ENCODE measurements at regions not wholly inside any gene's neighbourhood (a gene's known extent, or its start where the extent isn't known, plus 50 kb on each side); places are given as distances from the start of the nearest gene placed in this dataset.

GRCh38 chr5:142402752-142403318 is 78.0 kb upstream of the SPRY4 start:
- Mint-ChIP-seq H3K4me3 (peak overlapping the region in 1 of 2 donors; percentile 62), H3K4me1 (peaks cover 1% of the 10 kb centered on the region), H3K9me3 (peaks cover 0 to 1% (median 0%) of the 10 kb centered on the region in 7 donors), H3K36me3 (no peaks in the 10 kb centered on the region), H3K27ac (no peak overlapping the region), H3K27me3 (ENCODE audit: low read depth in 3 of 3) (peaks cover 5 to 22% (median 15%) of the 10 kb centered on the region in 3 donors)
- no peaks in the 10 kb centered on the region for H3K79me2 ChIP-seq (ENCODE audit: insufficient read depth, low read length)
- no peaks in the 10 kb centered on the region for H3K36me3 ChIP-seq (replicated peaks in 1 of 2; ENCODE audit: control insufficient read depth in 1 of 2, insufficient read depth in 2 of 2, low read length in 2 of 2)
- TF ChIP-seq CTCF (IDR thresholded peaks at IDR 0.05), result no peak
- no peaks in the 10 kb centered on the region for H3K4me1 ChIP-seq (ENCODE audit: control insufficient read depth in 1 of 2, insufficient read depth in 2 of 2, low read length in 2 of 2)
- no peak overlapping the region for H3K4me3 ChIP-seq (replicated peaks in 1 of 3; ENCODE audit: low read depth in 2 of 3, low read length in 3 of 3)
- H3K27ac ChIP-seq (ENCODE audit: low read depth in 1 of 2, low read length in 2 of 2), result no peak overlapping the region
- H3K9me3 ChIP-seq (replicated peaks in 1 of 2; ENCODE audit: control insufficient read depth in 1 of 2, insufficient read depth in 1 of 2, low read length in 2 of 2), result no peaks in the 10 kb centered on the region
- no peak for DNase-seq
- H3K27me3 ChIP-seq (ENCODE audit: control insufficient read depth in 2 of 2, insufficient read depth in 2 of 2, low read length in 2 of 2), result peaks cover 0 to 4% of the 10 kb centered on the region in 2 donors
- intact Hi-C loops (cut with micrococcal nuclease), result no loop called here
- H3K4me2 ChIP-seq (replicated peaks; ENCODE audit: extremely low read depth, low read length, poor library complexity, severe bottlenecking), result no peak overlapping the region
- H2AFZ ChIP-seq (ENCODE audit: insufficient read depth, low read depth, low read length, poor library complexity, severe bottlenecking), result no peak overlapping the region
- no peaks in the 10 kb centered on the region for H4K20me1 ChIP-seq (ENCODE audit: insufficient read depth, low read length)
- no peak overlapping the region for H3K9ac ChIP-seq (ENCODE audit: insufficient read depth, low read length, poor library complexity, severe bottlenecking)
- WGBS (ENCODE audit: insufficient coverage), result no CpG with 5 or more reads among the region's 3 CpGs

GRCh38 chr5:142400415-142400814 is 75.6 kb upstream of the SPRY4 start:
- H3K27me3 Mint-ChIP-seq (ENCODE audit: low read depth in 3 of 3), result peaks cover 5 to 22% (median 13%) of the 10 kb centered on the region in 3 donors
- H3K27ac Mint-ChIP-seq, result no peak overlapping the region
- no peaks in the 10 kb centered on the region for H3K79me2 ChIP-seq (ENCODE audit: insufficient read depth, low read length)
- H4K20me1 ChIP-seq (ENCODE audit: insufficient read depth, low read length), result no peaks in the 10 kb centered on the region
- peaks cover 17 to 19% of the 10 kb centered on the region in 2 donors for H3K9me3 ChIP-seq (replicated peaks in 1 of 2; ENCODE audit: control insufficient read depth in 1 of 2, insufficient read depth in 1 of 2, low read length in 2 of 2)
- peaks cover 0 to 4% of the 10 kb centered on the region in 2 donors for H3K27me3 ChIP-seq (ENCODE audit: control insufficient read depth in 2 of 2, insufficient read depth in 2 of 2, low read length in 2 of 2)
- TF ChIP-seq CTCF (IDR thresholded peaks at IDR 0.05), result no peak
- H3K27ac ChIP-seq (ENCODE audit: low read depth in 1 of 2, low read length in 2 of 2), result no peak overlapping the region
- 94% methylated on average over 7 of the region's 8 CpGs for WGBS (ENCODE audit: insufficient coverage)
- peaks cover 3% of the 10 kb centered on the region for H3K4me1 Mint-ChIP-seq
- no peaks in the 10 kb centered on the region for H3K36me3 ChIP-seq (replicated peaks in 1 of 2; ENCODE audit: control insufficient read depth in 1 of 2, insufficient read depth in 2 of 2, low read length in 2 of 2)
- no peak overlapping the region for H3K4me3 Mint-ChIP-seq
- no peak overlapping the region for H3K4me3 ChIP-seq (replicated peaks in 1 of 3; ENCODE audit: low read depth in 2 of 3, low read length in 3 of 3)
- no peak overlapping the region for H2AFZ ChIP-seq (ENCODE audit: insufficient read depth, low read depth, low read length, poor library complexity, severe bottlenecking)
- no peak overlapping the region for H3K4me2 ChIP-seq (replicated peaks; ENCODE audit: extremely low read depth, low read length, poor library complexity, severe bottlenecking)
- no peak overlapping the region for H3K9ac ChIP-seq (ENCODE audit: insufficient read depth, low read length, poor library complexity, severe bottlenecking)
- peaks cover 15 to 25% (median 18%) of the 10 kb centered on the region in 7 donors for H3K9me3 Mint-ChIP-seq
- no peak for DNase-seq
- no peaks in the 10 kb centered on the region for H3K4me1 ChIP-seq (ENCODE audit: control insufficient read depth in 1 of 2, insufficient read depth in 2 of 2, low read length in 2 of 2)
- peaks cover 0 to 3% of the 10 kb centered on the region in 2 donors for H3K36me3 Mint-ChIP-seq
- intact Hi-C loops (cut with micrococcal nuclease), result no loop called here

Data from CD14-positive monocyte (primary cell).